ENCODE measurements at regions not wholly inside any gene's neighbourhood (a gene's known extent, or its start where the extent isn't known, plus 50 kb on each side); places are given as distances from the start of the nearest gene placed in this dataset.

GRCh38 chr1:72670902-72671301 lies 388.6 kb upstream of the NEGR1 start:
- intact Hi-C loops (cut with micrococcal nuclease): no loop called here

GRCh38 chr1:72662918-72663317 lies 380.6 kb upstream of the NEGR1 start:
- intact Hi-C loops (cut with micrococcal nuclease): no loop called here

- intact Hi-C loops (cut with micrococcal nuclease): no loop called here
Measured at GRCh38 chr1:72650843-72651435, 368.6 kb upstream of the NEGR1 start.

- intact Hi-C loops (cut with micrococcal nuclease): no loop called here
Measured at GRCh38 chr1:72649991-72650390, 367.7 kb upstream of the NEGR1 start.

GRCh38 chr1:72649211-72649888 lies 367.0 kb upstream of the NEGR1 start:
- intact Hi-C loops (cut with micrococcal nuclease): no loop called here

- intact Hi-C loops (cut with micrococcal nuclease): no loop called here
Measured at GRCh38 chr1:72648465-72648864, 366.1 kb upstream of the NEGR1 start.

- intact Hi-C loops (cut with micrococcal nuclease): no loop called here
Measured at GRCh38 chr1:72643142-72643541, 360.8 kb upstream of the NEGR1 start.

- intact Hi-C loops (cut with micrococcal nuclease): no loop called here
Measured at GRCh38 chr1:72637593-72637992, 355.3 kb upstream of the NEGR1 start.

- intact Hi-C loops (cut with micrococcal nuclease): no loop called here
Measured at GRCh38 chr1:72636631-72637030, 354.3 kb upstream of the NEGR1 start.

GRCh38 chr1:72635719-72636118 lies 353.4 kb upstream of the NEGR1 start:
- intact Hi-C loops (cut with micrococcal nuclease): no loop called here

GRCh38 chr1:72634946-72635345 lies 352.6 kb upstream of the NEGR1 start:
- intact Hi-C loops (cut with micrococcal nuclease): no loop called here

GRCh38 chr1:72631449-72631848 lies 349.1 kb upstream of the NEGR1 start:
- intact Hi-C loops (cut with micrococcal nuclease): no loop called here

GRCh38 chr1:72623299-72623708 lies 341.0 kb upstream of the NEGR1 start:
- intact Hi-C loops (cut with micrococcal nuclease): loop anchor here (10.0 kb wide), 1 partner anchor 1051 kb away; no protein-coding TSS in a partner anchor

GRCh38 chr1:72620453-72620852 lies 338.1 kb upstream of the NEGR1 start:
- intact Hi-C loops (cut with micrococcal nuclease): loop anchor here (10.0 kb wide), 1 partner anchor 1054 kb away; no protein-coding TSS in a partner anchor

GRCh38 chr1:72606216-72606810 lies 324.0 kb upstream of the NEGR1 start:
- intact Hi-C loops (cut with micrococcal nuclease): no loop called here

- intact Hi-C loops (cut with micrococcal nuclease): no loop called here
Measured at GRCh38 chr1:72601035-72601674, 318.8 kb upstream of the NEGR1 start.

GRCh38 chr1:72586023-72586685 lies 303.8 kb upstream of the NEGR1 start:
- intact Hi-C loops (cut with micrococcal nuclease): no loop called here

GRCh38 chr1:72579629-72580028 lies 297.3 kb upstream of the NEGR1 start:
- intact Hi-C loops (cut with micrococcal nuclease): no loop called here

GRCh38 chr1:72570815-72571214 lies 288.5 kb upstream of the NEGR1 start:
- intact Hi-C loops (cut with micrococcal nuclease): no loop called here

- intact Hi-C loops (cut with micrococcal nuclease): no loop called here
Measured at GRCh38 chr1:72568113-72568512, 285.8 kb upstream of the NEGR1 start.

GRCh38 chr1:72567521-72567920 lies 285.2 kb upstream of the NEGR1 start:
- intact Hi-C loops (cut with micrococcal nuclease): no loop called here

GRCh38 chr1:72564749-72565148 lies 282.4 kb upstream of the NEGR1 start:
- intact Hi-C loops (cut with micrococcal nuclease): no loop called here
